Adrenal gland (tissue), 9 donors: ENCODE measurements at regions not wholly inside any gene's neighbourhood (a gene's known extent, or its start where the extent isn't known, plus 50 kb on each side); places are given as distances from the start of the nearest gene placed in this dataset.

ENCODE experiments used
- DNase-seq, 7 donors: peaks; one replicate each; pipeline ENCODE4 v3.0.0-alpha.2; 2019 to 2020
- H3K27ac ChIP-seq, 5 donors: fragments of 200-600 bp; sonication (generic) in 4 of 5; 1 replicate in 3 of 5; 2 replicates in 2 of 5; pipeline versions ENCODE4 v1.5.1 to v1.8.0; 2016 to 2020; ENCODE audit warnings: mild to moderate bottlenecking in 1 of 5
- H3K27me3 ChIP-seq: fragments of 200-600 bp; 2 replicates; pipeline ENCODE4 v1.8.0; 2021
- H3K36me3 ChIP-seq, 2 donors: fragments of 200-600 bp; replicated peaks in 1 of 2; 1 replicate in 1 of 2; 2 replicates in 1 of 2; pipeline versions ENCODE4 v1.5.1 to v1.8.0; 2018 to 2022
- H3K4me1 ChIP-seq, 2 donors: fragments of 200-600 bp; replicated peaks in 1 of 2; 1 replicate in 1 of 2; 2 replicates in 1 of 2; pipeline versions ENCODE4 v1.5.1 to v1.8.0; 2018 to 2021
- H3K4me3 ChIP-seq, 4 donors: fragments of 200-600 bp; sonication (generic) in 3 of 4; one replicate each; pipeline ENCODE4 v1.5.1; 2016 to 2018
- H3K9me3 ChIP-seq, 3 donors: fragments of 200-600 bp; sonication (generic) in 1 of 3; replicated peaks in 1 of 3; 1 replicate in 2 of 3; 2 replicates in 1 of 3; pipeline versions ENCODE4 v1.5.1 to v1.8.0; 2016 to 2021
- POLR2A ChIP-seq, 2 donors: fragments of 450-650 bp; IDR thresholded peaks; one replicate each; pipeline ENCODE4 v1.6.1; 2017; ENCODE audit warnings: antibody characterized with exemption in 2 of 2, mild to moderate bottlenecking in 2 of 2, moderate library complexity in 1 of 2
- WGBS, 4 donors: extraction: QIAGEN DNeasy Blood & Tissue Kit in 2 of 4; methylation state at CpG; one replicate each; pipeline versions ENCODE4 v1.1.5 to v1.1.7; 2013 to 2017; 5-methylcytosine and 5-hydroxymethylcytosine counted together
- intact Hi-C, 2 donors: fragments of 100-400 bp; cut with DNase I; formaldehyde crosslinking; loops; one replicate each; pipeline versions ENCODE4 v1.14.1 to v1.15.0; 2022 to 2023
- TF ChIP-seq, protein P1 (sequence below), 6 experiments: fragments of 450-650 bp in 4 of 6; fragments of 200-600 bp in 2 of 6; sonication (generic) in 1 of 6; IDR thresholded peaks; 1 replicate in 5 of 6; 2 replicates in 1 of 6; pipeline versions ENCODE4 v1.5.1 to v1.8.0; 2016 to 2021; ENCODE audit warnings: antibody characterized with exemption in 6 of 6, mild to moderate bottlenecking in 2 of 6, moderate library complexity in 1 of 6
- donor health status: healthy with polysubstance abuse.
- donor health status: Bipolar disorder and iron deficiency.
- donor health status: DM: yes; HTN: yes; CAD: no.
- donor health status: DM: no; HTN: no; CAD: no.
- donor health status: DM: no; HTN: no; CAD: no.

DNA sequence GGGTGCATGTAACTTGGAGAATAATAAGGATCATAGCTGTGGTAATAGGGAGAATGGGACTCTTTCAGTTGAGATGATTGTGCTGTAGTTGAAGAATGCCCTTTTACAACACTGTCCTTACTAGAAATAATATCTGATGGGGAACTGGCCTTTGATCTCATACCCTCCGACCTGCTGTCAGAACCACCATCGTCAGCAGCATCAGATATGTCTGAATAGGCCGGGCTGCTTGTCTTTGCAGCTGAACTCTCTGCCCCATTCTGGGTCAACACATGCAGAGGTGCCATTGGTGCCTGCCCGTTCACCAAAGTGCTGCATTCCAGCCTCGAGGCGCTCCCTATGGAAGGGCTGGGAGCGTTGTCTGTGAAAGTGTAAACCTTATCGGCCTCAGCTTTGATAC is 99.1 kb downstream of the ZNF608 start:
- intact Hi-C loops: no loop called here
- H3K9me3 ChIP-seq: no peaks in the 10 kb centered on the region
- 90 to 96% (median 94%) methylated on average over 8 of the region's 8 CpGs for WGBS, 4 donors

DNA sequence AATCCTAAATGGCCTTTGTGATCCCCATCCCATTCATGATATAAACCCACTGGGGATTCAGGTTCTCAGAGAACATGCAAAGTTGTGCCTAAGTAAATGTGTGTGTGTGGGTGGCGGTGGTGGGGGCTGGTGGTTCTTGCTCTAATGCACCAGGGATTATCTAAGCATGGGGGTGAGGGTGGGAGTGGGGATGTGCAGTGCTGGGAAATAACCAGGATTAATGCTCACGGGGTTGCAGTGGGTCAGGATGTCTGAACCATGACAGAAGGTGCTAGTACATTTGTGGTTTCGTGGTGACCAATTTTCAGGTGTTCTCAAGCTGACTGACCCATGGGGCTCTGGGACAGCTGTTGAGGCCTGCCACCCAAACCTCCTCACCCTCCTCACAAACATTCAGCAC is 101.0 kb downstream of the ZNF608 start:
- H3K27ac ChIP-seq: no peak overlapping the region
- WGBS, 4 donors: 94 to 95% (median 95%) methylated on average over 3 of the region's 3 CpGs
- intact Hi-C loops: no loop called here
- DNase-seq: no peak
- H3K9me3 ChIP-seq: no peaks in the 10 kb centered on the region
- H3K4me1 ChIP-seq: peaks cover 4 to 24% of the 10 kb centered on the region in 2 donors
- H3K36me3 ChIP-seq: peaks cover 0 to 14% of the 10 kb centered on the region in 2 donors
- TF ChIP-seq, protein P1, sequence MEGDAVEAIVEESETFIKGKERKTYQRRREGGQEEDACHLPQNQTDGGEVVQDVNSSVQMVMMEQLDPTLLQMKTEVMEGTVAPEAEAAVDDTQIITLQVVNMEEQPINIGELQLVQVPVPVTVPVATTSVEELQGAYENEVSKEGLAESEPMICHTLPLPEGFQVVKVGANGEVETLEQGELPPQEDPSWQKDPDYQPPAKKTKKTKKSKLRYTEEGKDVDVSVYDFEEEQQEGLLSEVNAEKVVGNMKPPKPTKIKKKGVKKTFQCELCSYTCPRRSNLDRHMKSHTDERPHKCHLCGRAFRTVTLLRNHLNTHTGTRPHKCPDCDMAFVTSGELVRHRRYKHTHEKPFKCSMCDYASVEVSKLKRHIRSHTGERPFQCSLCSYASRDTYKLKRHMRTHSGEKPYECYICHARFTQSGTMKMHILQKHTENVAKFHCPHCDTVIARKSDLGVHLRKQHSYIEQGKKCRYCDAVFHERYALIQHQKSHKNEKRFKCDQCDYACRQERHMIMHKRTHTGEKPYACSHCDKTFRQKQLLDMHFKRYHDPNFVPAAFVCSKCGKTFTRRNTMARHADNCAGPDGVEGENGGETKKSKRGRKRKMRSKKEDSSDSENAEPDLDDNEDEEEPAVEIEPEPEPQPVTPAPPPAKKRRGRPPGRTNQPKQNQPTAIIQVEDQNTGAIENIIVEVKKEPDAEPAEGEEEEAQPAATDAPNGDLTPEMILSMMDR (IDR thresholded peaks at IDR 0.05): no peak
- no peak for TF ChIP-seq POLR2A (IDR thresholded peaks at IDR 0.05)
- no peak overlapping the region for H3K4me3 ChIP-seq
- no peaks in the 10 kb centered on the region for H3K27me3 ChIP-seq

More for the DNA sequence above, 99.1 kb downstream of the ZNF608 start:
- Histone ChIP-seq H3K27ac (no peak overlapping the region), H3K4me1 (peaks cover 14 to 38% of the 10 kb centered on the region in 2 donors), H3K27me3 (no peaks in the 10 kb centered on the region), H3K4me3 (no peak overlapping the region), H3K36me3 (peaks cover 0 to 14% of the 10 kb centered on the region in 2 donors)
- TF ChIP-seq, protein P1 (IDR thresholded peaks at IDR 0.05): no peak
- no peak for TF ChIP-seq POLR2A (IDR thresholded peaks at IDR 0.05)
- DNase-seq: no peak

DNA sequence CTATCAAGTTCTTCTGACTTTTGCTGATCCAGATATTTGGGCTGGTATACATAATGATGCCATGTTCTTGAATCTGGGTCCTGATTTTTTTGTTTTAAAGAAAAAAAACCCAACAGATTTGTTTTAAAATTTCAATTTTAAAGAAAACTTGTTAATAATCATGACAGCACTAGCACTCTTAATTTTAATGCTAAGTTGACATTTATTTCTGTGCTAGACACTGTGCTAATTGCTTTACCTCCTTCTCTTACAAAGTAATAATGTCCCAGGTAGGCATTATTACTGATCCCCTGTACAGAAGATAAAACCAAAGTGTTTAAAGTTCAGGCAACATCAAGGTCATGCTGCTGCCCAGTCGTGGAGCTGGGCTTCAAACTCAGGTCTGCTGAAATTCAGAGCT is 101.9 kb downstream of the ZNF608 start:
- WGBS, 4 donors: 35 to 47% (median 40%) methylated on average over 1 of the region's 1 CpG
- TF ChIP-seq, protein P1 (IDR thresholded peaks at IDR 0.05): no peak
- TF ChIP-seq POLR2A (IDR thresholded peaks at IDR 0.05): no peak
- no peaks in the 10 kb centered on the region for H3K27me3 ChIP-seq
- no peak overlapping the region for H3K27ac ChIP-seq
- H3K36me3 ChIP-seq: peaks cover 0 to 14% of the 10 kb centered on the region in 2 donors
- no peak for DNase-seq
- H3K9me3 ChIP-seq: no peaks in the 10 kb centered on the region
- intact Hi-C loops: no loop called here
- no peak overlapping the region for H3K4me3 ChIP-seq
- peaks cover 4 to 17% of the 10 kb centered on the region in 2 donors for H3K4me1 ChIP-seq

DNA sequence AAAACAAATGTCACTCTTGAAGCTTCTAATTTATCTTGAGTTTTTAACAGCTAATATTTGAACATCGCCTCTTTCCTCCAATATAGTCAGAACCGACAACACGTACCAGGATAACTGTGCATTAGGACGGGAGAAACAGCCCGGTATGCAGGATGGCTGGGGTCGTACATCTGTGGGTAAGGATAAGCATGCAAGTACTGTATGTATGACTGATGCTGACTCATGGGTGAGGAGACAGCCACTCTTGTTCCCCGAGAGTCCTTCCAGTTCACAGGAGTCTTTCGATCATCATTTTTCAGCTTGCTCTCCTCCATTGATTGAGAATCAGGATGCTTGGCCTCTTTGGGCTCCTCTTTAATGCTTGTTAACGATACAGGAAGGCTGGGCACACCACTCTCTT is 102.3 kb downstream of the ZNF608 start:
- no peaks in the 10 kb centered on the region for H3K9me3 ChIP-seq
- peaks cover 4 to 13% of the 10 kb centered on the region in 2 donors for H3K4me1 ChIP-seq
- no peak overlapping the region for H3K4me3 ChIP-seq
- H3K27ac ChIP-seq: no peak overlapping the region
- peaks cover 0 to 14% of the 10 kb centered on the region in 2 donors for H3K36me3 ChIP-seq
- TF ChIP-seq, protein P1 (IDR thresholded peaks at IDR 0.05): no peak
- no peak for TF ChIP-seq POLR2A (IDR thresholded peaks at IDR 0.05)
- intact Hi-C loops: no loop called here
- 89 to 94% (median 92%) methylated on average over 9 of the region's 9 CpGs for WGBS, 4 donors
- DNase-seq: no peak
- H3K27me3 ChIP-seq: no peaks in the 10 kb centered on the region
